Astrocyte (in vitro differentiated cells and primary cell): ENCODE measurements at regions not wholly inside any gene's neighbourhood (a gene's known extent, or its start where the extent isn't known, plus 50 kb on each side); places are given as distances from the start of the nearest gene placed in this dataset.

Experiments used
- DNase-seq: peaks from one replicate; pipeline ENCODE4 v3.0.0-alpha.2; 2010; ENCODE audit warnings: low read depth
- FAIRE-seq: peaks from 2 replicates; lab custom pipeline; 2011; peaks lifted over from hg19 to GRCh38; lab: Jason Lieb, UNC
- H2AFZ ChIP-seq: 2 replicates; pipeline ENCODE4 v1.6.0; 2012; ENCODE audit warnings: low read depth, low read length, inconsistent platforms
- H3K27ac ChIP-seq: 2 replicates; pipeline ENCODE4 v1.5.1; 2011; ENCODE audit warnings: low read depth, low read length, inconsistent platforms
- H3K27me3 ChIP-seq: 2 replicates; pipeline ENCODE4 v1.6.0; 2011; ENCODE audit warnings: low read length, inconsistent platforms; ENCODE audit not compliant: insufficient read depth
- H3K36me3 ChIP-seq: 2 replicates; pipeline ENCODE4 v1.5.1; 2011; ENCODE audit warnings: low read length, inconsistent platforms; ENCODE audit not compliant: insufficient read depth
- H3K4me1 ChIP-seq: 2 replicates; pipeline ENCODE4 v1.5.1; 2011; ENCODE audit warnings: low read length, inconsistent platforms; ENCODE audit not compliant: insufficient read depth
- H3K4me2 ChIP-seq: 2 replicates; pipeline ENCODE4 v1.6.0; 2012; ENCODE audit warnings: low read length, inconsistent platforms
- H3K4me3 ChIP-seq: 2 replicates; pipeline ENCODE4 v1.5.1; 2011; ENCODE audit warnings: low read depth, mild to moderate bottlenecking, low read length, inconsistent platforms; ENCODE audit not compliant: insufficient read depth
- H3K79me2 ChIP-seq: 2 replicates; pipeline ENCODE4 v1.6.0; 2012; ENCODE audit warnings: mild to moderate bottlenecking, low read length, inconsistent platforms; ENCODE audit not compliant: insufficient read depth
- H3K9ac ChIP-seq: 2 replicates; pipeline ENCODE4 v1.6.0; 2012; ENCODE audit warnings: mild to moderate bottlenecking, low read length, inconsistent platforms
- H3K9me3 ChIP-seq: 2 replicates; pipeline ENCODE4 v1.5.1; 2012; ENCODE audit warnings: low read depth, mild to moderate bottlenecking, low read length, inconsistent platforms; ENCODE audit not compliant: insufficient read depth
- H4K20me1 ChIP-seq: 2 replicates; pipeline ENCODE4 v1.6.0; 2012; ENCODE audit warnings: low read length, inconsistent platforms; ENCODE audit not compliant: insufficient read depth
- H3K27ac Mint-ChIP-seq: one replicate; pipeline ENCODE4 v1.8.0; 2021; ENCODE audit warnings: mild to moderate bottlenecking, mixed read lengths; ENCODE audit not compliant: unreplicated experiment
- H3K27me3 Mint-ChIP-seq: one replicate; pipeline ENCODE4 v1.8.0; 2021; ENCODE audit warnings: low read depth, mixed read lengths; ENCODE audit not compliant: unreplicated experiment
- H3K36me3 Mint-ChIP-seq: one replicate; pipeline ENCODE4 v1.8.0; 2021; ENCODE audit warnings: low read depth, mixed read lengths; ENCODE audit not compliant: unreplicated experiment
- H3K4me1 Mint-ChIP-seq: one replicate; pipeline ENCODE4 v1.8.0; 2021; ENCODE audit warnings: low read depth, mixed read lengths; ENCODE audit not compliant: unreplicated experiment
- H3K4me3 Mint-ChIP-seq: one replicate; pipeline ENCODE4 v1.8.0; 2021; ENCODE audit warnings: mild to moderate bottlenecking, moderate library complexity, mixed read lengths; ENCODE audit not compliant: unreplicated experiment
- H3K9me3 Mint-ChIP-seq: one replicate; pipeline ENCODE4 v1.8.0; 2021; ENCODE audit warnings: mild to moderate bottlenecking, mixed read lengths; ENCODE audit not compliant: unreplicated experiment
- CTCF ChIP-seq: IDR thresholded peaks from 2 replicates; pipeline ENCODE4 v1.5.1; 2011; ENCODE audit warnings: low read depth, mild to moderate bottlenecking, inconsistent platforms, low read length, moderate library complexity; ENCODE audit not compliant: insufficient read depth
- EZH2 ChIP-seq: IDR thresholded peaks from 2 replicates; pipeline ENCODE4 v1.6.1; 2012; ENCODE audit warnings: mild to moderate bottlenecking, low read length, inconsistent platforms; ENCODE audit not compliant: insufficient read depth

DNA sequence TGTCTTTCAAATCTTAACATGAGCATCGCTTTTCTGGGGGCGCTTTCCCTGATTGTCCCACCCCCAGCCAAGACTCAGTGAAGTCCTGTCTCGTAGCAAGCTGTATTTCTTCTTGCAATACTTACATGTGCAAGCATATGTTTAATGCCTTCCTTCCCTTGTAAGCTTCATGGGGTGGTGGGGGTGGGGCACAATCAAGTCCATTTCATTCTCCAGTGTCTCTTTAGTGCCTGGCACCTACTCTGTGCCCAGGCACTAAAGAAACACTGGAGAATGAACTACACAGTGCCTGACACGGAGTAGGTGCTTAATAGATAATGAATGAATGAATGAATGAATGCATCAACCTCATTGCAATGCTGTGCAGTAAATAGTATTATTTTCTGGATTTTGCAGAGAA lies 143.1 kb downstream of the PLPP3 start:
- no peak overlapping the region for H3K4me2 ChIP-seq
- H3K79me2 ChIP-seq: no peaks in the 10 kb centered on the region
- Mint-ChIP-seq H3K4me1 (peaks cover 34% of the 10 kb centered on the region), H3K4me3 (no peak overlapping the region), H3K27me3 (peaks cover 23% of the 10 kb centered on the region), H3K9me3 (no peaks in the 10 kb centered on the region), H3K36me3 (no peaks in the 10 kb centered on the region), H3K27ac (no peak overlapping the region)
- H3K9me3 ChIP-seq: no peaks in the 10 kb centered on the region
- no peak for TF ChIP-seq CTCF
- TF ChIP-seq EZH2: no peak
- DNase-seq (no peak), FAIRE-seq (no peak)
- no peak overlapping the region for H3K27ac ChIP-seq
- H3K27me3 ChIP-seq: no peaks in the 10 kb centered on the region
- H4K20me1 ChIP-seq: no peaks in the 10 kb centered on the region
- no peak overlapping the region for H2AFZ ChIP-seq
- no peak overlapping the region for H3K9ac ChIP-seq
- no peaks in the 10 kb centered on the region for H3K4me1 ChIP-seq
- H3K36me3 ChIP-seq: no peaks in the 10 kb centered on the region
- no peak overlapping the region for H3K4me3 ChIP-seq

- no peaks in the 10 kb centered on the region for H3K4me1 ChIP-seq
- no peak overlapping the region for H2AFZ ChIP-seq
- no peak overlapping the region for H3K9ac ChIP-seq
- no peaks in the 10 kb centered on the region for H3K79me2 ChIP-seq
- DNase-seq (no peak), FAIRE-seq (no peak)
- no peaks in the 10 kb centered on the region for H3K9me3 Mint-ChIP-seq
- no peak overlapping the region for H3K27ac ChIP-seq
- no peaks in the 10 kb centered on the region for H3K36me3 ChIP-seq
- H3K27me3 Mint-ChIP-seq: peaks cover 23% of the 10 kb centered on the region
- H3K27me3 ChIP-seq: no peaks in the 10 kb centered on the region
- H3K4me2 ChIP-seq: no peak overlapping the region
- H4K20me1 ChIP-seq: no peaks in the 10 kb centered on the region
- no peaks in the 10 kb centered on the region for H3K9me3 ChIP-seq
- H3K4me3 ChIP-seq: no peak overlapping the region
- H3K4me3 Mint-ChIP-seq: no peak overlapping the region
- H3K27ac Mint-ChIP-seq: no peak overlapping the region
- peaks cover 34% of the 10 kb centered on the region for H3K4me1 Mint-ChIP-seq
- no peak for TF ChIP-seq CTCF
- TF ChIP-seq EZH2: no peak
- H3K36me3 Mint-ChIP-seq: no peaks in the 10 kb centered on the region
Measured at GRCh38 chr1:56435434-56436262, 143.7 kb downstream of the PLPP3 start.

DNA sequence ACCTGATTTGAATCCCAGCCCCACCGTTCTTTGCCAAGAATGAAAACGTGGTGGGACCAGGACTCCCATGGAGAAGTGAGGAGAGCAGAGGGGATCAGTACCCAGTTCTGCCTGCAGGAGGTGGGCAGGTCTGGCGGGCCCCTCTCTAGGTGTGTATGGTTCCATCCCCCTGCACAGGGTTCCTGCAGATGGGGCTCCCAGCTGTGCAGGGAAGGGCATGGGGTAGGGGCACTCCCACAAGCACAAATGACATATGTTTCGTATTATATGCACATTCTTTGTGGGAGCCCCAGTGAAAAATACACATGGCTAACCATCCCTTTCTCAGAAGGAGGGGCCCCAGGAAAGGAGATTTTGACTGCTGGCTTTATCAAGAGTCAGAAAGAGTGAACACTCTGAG lies 144.6 kb downstream of the PLPP3 start:
- no peak overlapping the region for H3K4me3 ChIP-seq
- Mint-ChIP-seq H3K36me3 (no peaks in the 10 kb centered on the region), H3K4me3 (no peak overlapping the region), H3K27me3 (peaks cover 28% of the 10 kb centered on the region), H3K9me3 (no peaks in the 10 kb centered on the region), H3K4me1 (peaks cover 39% of the 10 kb centered on the region), H3K27ac (no peak overlapping the region)
- no peak overlapping the region for H3K9ac ChIP-seq
- H3K27me3 ChIP-seq: no peaks in the 10 kb centered on the region
- no peaks in the 10 kb centered on the region for H4K20me1 ChIP-seq
- H3K4me2 ChIP-seq: no peak overlapping the region
- no peaks in the 10 kb centered on the region for H3K79me2 ChIP-seq
- FAIRE-seq (no peak), DNase-seq (no peak)
- H3K9me3 ChIP-seq: no peaks in the 10 kb centered on the region
- H3K36me3 ChIP-seq: no peaks in the 10 kb centered on the region
- TF ChIP-seq CTCF (no peak), EZH2 (no peak)
- H3K4me1 ChIP-seq: no peaks in the 10 kb centered on the region
- H2AFZ ChIP-seq: no peak overlapping the region
- H3K27ac ChIP-seq: no peak overlapping the region
